SK-N-SH treated with all-trans-retinoic acid at 6 μM for 48 hours (cell line): ENCODE measurements at regions not wholly inside any gene's neighbourhood (a gene's known extent, or its start where the extent isn't known, plus 50 kb on each side); places are given as distances from the start of the nearest gene placed in this dataset.

Experiments
- ARNTL ChIP-seq: fragments of 450-650 bp; formaldehyde crosslinking; IDR thresholded peaks from 2 replicates; pipeline ENCODE4 v1.5.0; 2020; ENCODE audit warnings: low read depth, mild to moderate bottlenecking, moderate library complexity, borderline replicate concordance
- PATZ1 ChIP-seq: fragments of 250-450 bp; sonication (Bioruptor Pico); IDR thresholded peaks from 2 replicates; pipeline ENCODE4 v1.8.0; 2020; ENCODE audit warnings: mild to moderate bottlenecking, moderate library complexity, borderline replicate concordance
- ZFP30 ChIP-seq: fragments of 450-650 bp; formaldehyde crosslinking; IDR thresholded peaks from 2 replicates; pipeline ENCODE4 v1.5.0; 2022; ENCODE audit warnings: mild to moderate bottlenecking, moderate library complexity
- TF ChIP-seq, protein P1 (sequence below): fragments of 250-450 bp; sonication (Bioruptor Pico); IDR thresholded peaks from 2 replicates; pipeline ENCODE4 v1.5.0; 2020; ENCODE audit warnings: mild to moderate bottlenecking, moderate library complexity

DNA sequence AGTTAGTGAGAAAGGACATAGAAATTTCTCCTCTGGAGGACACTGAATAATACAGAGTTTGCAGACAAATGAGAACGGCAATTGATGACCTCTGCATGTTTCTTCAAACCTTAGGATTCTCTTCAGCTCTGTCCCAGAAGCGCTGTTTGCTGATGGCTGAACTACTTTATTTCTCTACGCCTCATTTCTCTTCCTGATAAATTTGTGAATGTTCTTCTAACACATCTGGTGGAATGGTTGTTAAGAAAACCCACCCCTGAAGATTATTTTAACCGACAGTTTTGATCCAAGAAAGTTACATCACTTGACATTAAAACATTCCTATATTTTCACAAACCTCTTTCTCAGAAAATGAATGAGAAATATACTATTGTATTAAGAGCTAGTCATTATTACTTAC, 1150.6 kb downstream of the DTWD2 start:
- TF ChIP-seq PATZ1 (no peak), ARNTL (no peak), ZFP30 (CRISPR knock-in tag) (no peak)
- TF ChIP-seq, protein P1, sequence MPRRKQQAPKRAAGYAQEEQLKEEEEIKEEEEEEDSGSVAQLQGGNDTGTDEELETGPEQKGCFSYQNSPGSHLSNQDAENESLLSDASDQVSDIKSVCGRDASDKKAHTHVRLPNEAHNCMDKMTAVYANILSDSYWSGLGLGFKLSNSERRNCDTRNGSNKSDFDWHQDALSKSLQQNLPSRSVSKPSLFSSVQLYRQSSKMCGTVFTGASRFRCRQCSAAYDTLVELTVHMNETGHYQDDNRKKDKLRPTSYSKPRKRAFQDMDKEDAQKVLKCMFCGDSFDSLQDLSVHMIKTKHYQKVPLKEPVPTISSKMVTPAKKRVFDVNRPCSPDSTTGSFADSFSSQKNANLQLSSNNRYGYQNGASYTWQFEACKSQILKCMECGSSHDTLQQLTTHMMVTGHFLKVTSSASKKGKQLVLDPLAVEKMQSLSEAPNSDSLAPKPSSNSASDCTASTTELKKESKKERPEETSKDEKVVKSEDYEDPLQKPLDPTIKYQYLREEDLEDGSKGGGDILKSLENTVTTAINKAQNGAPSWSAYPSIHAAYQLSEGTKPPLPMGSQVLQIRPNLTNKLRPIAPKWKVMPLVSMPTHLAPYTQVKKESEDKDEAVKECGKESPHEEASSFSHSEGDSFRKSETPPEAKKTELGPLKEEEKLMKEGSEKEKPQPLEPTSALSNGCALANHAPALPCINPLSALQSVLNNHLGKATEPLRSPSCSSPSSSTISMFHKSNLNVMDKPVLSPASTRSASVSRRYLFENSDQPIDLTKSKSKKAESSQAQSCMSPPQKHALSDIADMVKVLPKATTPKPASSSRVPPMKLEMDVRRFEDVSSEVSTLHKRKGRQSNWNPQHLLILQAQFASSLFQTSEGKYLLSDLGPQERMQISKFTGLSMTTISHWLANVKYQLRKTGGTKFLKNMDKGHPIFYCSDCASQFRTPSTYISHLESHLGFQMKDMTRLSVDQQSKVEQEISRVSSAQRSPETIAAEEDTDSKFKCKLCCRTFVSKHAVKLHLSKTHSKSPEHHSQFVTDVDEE (CRISPR knock-in tag) = no peak
